ENCODE measurements at regions not wholly inside any gene's neighbourhood (a gene's known extent, or its start where the extent isn't known, plus 50 kb on each side); places are given as distances from the start of the nearest gene placed in this dataset.

GRCh38 chr9:25472681-25473080, 205.6 kb downstream of the TUSC1 start:
- no peaks in the 10 kb centered on the region for H3K36me3 ChIP-seq
- DNase-seq: no peak
- H3K27ac ChIP-seq: no peak overlapping the region
- intact Hi-C loops (cut with DNase I; ENCODE audit: low total_unique reads): no loop called here
- no peaks in the 10 kb centered on the region for H3K4me1 ChIP-seq
- H3K9me3 ChIP-seq: peaks cover 0 to 61% (median 36%) of the 10 kb centered on the region in 8 donors
- no peaks in the 10 kb centered on the region for H3K27me3 ChIP-seq (replicated peaks in 1 of 7)
- TF ChIP-seq POLR2AphosphoS5 (IDR thresholded peaks at IDR 0.05) (no peak), POLR2A (IDR thresholded peaks at IDR 0.05) (no peak), CTCF (IDR thresholded peaks at IDR 0.05 in 8 of 11, conservative IDR thresholded peaks at IDR 0.05 in 3 of 11) (no peak)
- H3K4me3 ChIP-seq: no peak overlapping the region
- WGBS, 5 donors: 46 to 73% (median 55%) methylated on average over 2 of the region's 2 CpGs; no CpG with 5 or more reads in 1 of the 5 donors

- Histone ChIP-seq H3K27ac (no peak overlapping the region), H3K4me1 (no peaks in the 10 kb centered on the region), H3K9me3 (peaks cover 0 to 64% (median 39%) of the 10 kb centered on the region in 8 donors), H3K36me3 (no peaks in the 10 kb centered on the region), H3K4me3 (no peak overlapping the region), H3K27me3 (replicated peaks in 1 of 7) (no peaks in the 10 kb centered on the region)
- no peak for DNase-seq
- no peak for TF ChIP-seq CTCF (IDR thresholded peaks at IDR 0.05 in 8 of 11, conservative IDR thresholded peaks at IDR 0.05 in 3 of 11)
- no peak for TF ChIP-seq POLR2A (IDR thresholded peaks at IDR 0.05)
- TF ChIP-seq POLR2AphosphoS5 (IDR thresholded peaks at IDR 0.05): no peak
- intact Hi-C loops (cut with DNase I; ENCODE audit: low total_unique reads): no loop called here
- 78 to 94% (median 81%) methylated on average over 3 to 4 of the region's 4 CpGs for WGBS, 5 donors
These were observed 206.1 kb downstream of the TUSC1 start for GRCh38 chr9:25472085-25472607.

GRCh38 chr9:25461416-25461815, 216.8 kb downstream of the TUSC1 start:
- Histone ChIP-seq H3K27me3 (replicated peaks in 1 of 7) (no peaks in the 10 kb centered on the region), H3K27ac (no peak overlapping the region), H3K36me3 (no peaks in the 10 kb centered on the region), H3K9me3 (peaks cover 0 to 14% (median 0%) of the 10 kb centered on the region in 8 donors), H3K4me1 (no peaks in the 10 kb centered on the region), H3K4me3 (no peak overlapping the region)
- TF ChIP-seq POLR2A (IDR thresholded peaks at IDR 0.05) (no peak), POLR2AphosphoS5 (IDR thresholded peaks at IDR 0.05) (no peak), CTCF (IDR thresholded peaks at IDR 0.05 in 8 of 11, conservative IDR thresholded peaks at IDR 0.05 in 3 of 11) (no peak)
- intact Hi-C loops (cut with DNase I; ENCODE audit: low total_unique reads): no loop called here
- no peak for DNase-seq

- 65 to 77% (median 72%) methylated on average over 2 of the region's 2 CpGs for WGBS, 5 donors
- Histone ChIP-seq H3K27ac (no peak overlapping the region), H3K27me3 (replicated peaks in 1 of 7) (no peaks in the 10 kb centered on the region), H3K4me1 (no peaks in the 10 kb centered on the region), H3K9me3 (no peaks in the 10 kb centered on the region), H3K4me3 (no peak overlapping the region), H3K36me3 (no peaks in the 10 kb centered on the region)
- DNase-seq: no peak
- intact Hi-C loops (cut with DNase I; ENCODE audit: low total_unique reads): no loop called here
- TF ChIP-seq POLR2AphosphoS5 (IDR thresholded peaks at IDR 0.05) (no peak), POLR2A (IDR thresholded peaks at IDR 0.05) (no peak), CTCF (IDR thresholded peaks at IDR 0.05 in 8 of 11, conservative IDR thresholded peaks at IDR 0.05 in 3 of 11) (no peak)
These were observed 224.4 kb downstream of the TUSC1 start for GRCh38 chr9:25453875-25454274.

Data from spleen (tissue), 11 donors.